ENCODE measurements at regions not wholly inside any gene's neighbourhood (a gene's known extent, or its start where the extent isn't known, plus 50 kb on each side); places are given as distances from the start of the nearest gene placed in this dataset.

GRCh38 chr2:236940497-236940896, 145.2 kb upstream of the COPS8 start:
- no peak for DNase-seq

GRCh38 chr2:236940916-236941520, 144.7 kb upstream of the COPS8 start:
- no peak for DNase-seq

- DNase-seq = no peak
Observed at GRCh38 chr2:236941551-236941950, 144.1 kb upstream of the COPS8 start.

GRCh38 chr2:236942554-236942953, 143.1 kb upstream of the COPS8 start:
- DNase-seq = no peak

- DNase-seq = no peak
Observed at GRCh38 chr2:236943068-236943467, 142.6 kb upstream of the COPS8 start.

- no peak for DNase-seq
Observed at GRCh38 chr2:236943841-236944513, 141.7 kb upstream of the COPS8 start.

- no peak for DNase-seq
Observed at GRCh38 chr2:236944561-236944960, 141.1 kb upstream of the COPS8 start.

- no peak for DNase-seq
Observed at GRCh38 chr2:236945431-236946016, 140.2 kb upstream of the COPS8 start.

- no peak for DNase-seq
Observed at GRCh38 chr2:236946871-236947270, 138.8 kb upstream of the COPS8 start.

- DNase-seq = no peak
Observed at GRCh38 chr2:236947294-236947693, 138.4 kb upstream of the COPS8 start.

GRCh38 chr2:236947896-236948295, 137.8 kb upstream of the COPS8 start:
- no peak for DNase-seq

- DNase-seq = no peak
Observed at GRCh38 chr2:236949089-236949905, 136.4 kb upstream of the COPS8 start.

- no peak for DNase-seq
Observed at GRCh38 chr2:236951830-236952475, 133.7 kb upstream of the COPS8 start.

GRCh38 chr2:236954641-236955040, 131.0 kb upstream of the COPS8 start:
- DNase-seq = no peak

- no peak for DNase-seq
Observed at GRCh38 chr2:236955521-236956030, 130.1 kb upstream of the COPS8 start.

GRCh38 chr2:236956031-236956618, 129.6 kb upstream of the COPS8 start:
- no peak for DNase-seq

- no peak for DNase-seq
Observed at GRCh38 chr2:236956641-236957040, 129.0 kb upstream of the COPS8 start.

GRCh38 chr2:236959036-236959435, 126.7 kb upstream of the COPS8 start:
- DNase-seq = no peak

GRCh38 chr2:236959876-236960275, 125.8 kb upstream of the COPS8 start:
- DNase-seq = no peak

- DNase-seq = no peak
Observed at GRCh38 chr2:236960531-236960930, 125.2 kb upstream of the COPS8 start.

GRCh38 chr2:236962816-236963215, 122.9 kb upstream of the COPS8 start:
- no peak for DNase-seq

- DNase-seq = no peak
Observed at GRCh38 chr2:236963631-236964182, 122.0 kb upstream of the COPS8 start.

Measured in CD4-positive, alpha-beta T cell treated with Interleukin-21 for 1 hour (primary cell).